HT-29 (cell line): ENCODE measurements at regions not wholly inside any gene's neighbourhood (a gene's known extent, or its start where the extent isn't known, plus 50 kb on each side); places are given as distances from the start of the nearest gene placed in this dataset.
"Not testable (repeated sequence)": the region's sequence is repeated elsewhere in the genome, so short reads cannot be mapped to it uniquely, and the experiment has no call there.

ENCODE experiments used
- DNase-seq: peaks from one replicate; pipeline ENCODE4 v3.0.0-alpha.2; 2015; ENCODE audit warnings: low spot score

DNA sequence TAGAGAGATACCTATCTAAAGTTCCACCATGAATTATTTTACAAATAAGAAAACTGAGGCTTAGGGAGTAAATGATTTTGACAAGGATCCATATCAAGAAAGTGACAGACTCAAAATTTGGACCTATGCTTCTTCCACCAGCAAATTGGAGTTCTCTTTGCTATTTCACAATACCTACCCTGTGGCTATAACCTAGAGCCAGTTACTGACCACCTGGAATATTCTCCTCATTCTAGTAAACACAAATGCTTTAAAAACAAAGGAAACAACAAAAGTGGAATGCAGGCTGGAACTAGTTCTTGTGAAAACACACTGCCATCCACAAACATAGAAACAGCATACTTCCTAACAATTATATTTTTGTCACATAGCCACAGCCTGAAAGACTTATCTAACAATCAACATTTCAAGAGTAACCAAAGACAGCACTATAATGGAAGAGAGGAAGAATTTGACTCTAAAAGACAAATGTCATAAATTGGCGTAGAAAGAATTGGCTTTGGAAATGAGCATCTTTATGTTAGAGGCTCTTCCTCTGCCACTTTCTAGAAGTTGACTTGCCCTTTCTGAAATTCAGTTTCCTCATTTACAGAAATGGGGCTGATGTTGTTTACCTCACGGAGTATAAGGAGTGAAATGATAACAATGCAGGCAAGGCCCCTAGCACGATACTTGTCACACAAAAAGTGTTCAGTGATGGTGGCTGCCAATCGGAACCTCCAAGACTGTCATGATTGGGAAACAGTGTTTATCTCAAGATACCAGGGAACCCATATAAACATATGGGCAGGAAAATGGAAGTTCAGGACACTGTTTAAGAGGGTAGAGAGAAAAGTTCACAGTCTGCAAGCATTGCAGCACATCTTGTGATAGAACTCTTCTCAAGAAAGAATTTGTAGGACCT is 138.6 kb upstream of the LGR5 start:
- DNase-seq: no peak

DNA sequence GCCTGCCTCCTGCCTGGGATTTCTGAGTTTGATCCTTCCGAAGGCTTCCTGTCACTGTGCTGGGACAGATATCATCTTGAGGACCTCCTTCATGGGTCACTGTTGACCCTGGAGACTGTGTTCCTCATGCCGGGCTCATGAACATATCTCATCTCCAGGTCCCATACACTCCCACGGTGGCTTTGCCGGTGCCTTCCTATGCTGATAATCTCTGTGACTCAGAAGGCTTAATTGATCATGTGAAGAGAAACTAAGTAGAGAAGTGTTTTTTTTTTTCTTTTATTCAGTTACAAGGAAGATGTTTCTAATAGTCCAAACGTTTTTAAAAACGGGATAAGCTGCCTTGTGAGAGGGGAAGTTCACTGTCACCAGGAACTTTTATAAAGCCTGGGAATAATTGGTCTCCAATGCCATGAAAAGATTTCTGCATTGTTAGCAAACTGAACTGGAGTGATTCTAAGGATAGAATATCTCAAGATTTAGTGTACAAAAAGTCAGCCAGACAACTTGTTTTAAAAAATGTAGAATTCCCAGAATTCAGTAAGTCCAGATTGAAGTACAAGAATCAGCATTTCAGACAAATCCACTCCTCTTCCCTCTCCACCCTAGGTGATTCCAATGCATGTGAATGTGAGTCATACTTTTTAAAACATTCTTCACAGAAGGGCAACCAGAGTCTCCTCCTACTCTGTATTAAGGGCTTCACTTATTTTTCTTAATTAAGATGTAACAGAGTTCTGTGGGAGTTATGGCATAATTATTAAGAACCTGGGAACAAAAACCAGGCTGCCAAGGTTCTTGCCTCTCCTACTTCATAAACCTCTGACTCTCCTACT is 139.8 kb upstream of the LGR5 start:
- peak; percentile 17 for DNase-seq

DNA sequence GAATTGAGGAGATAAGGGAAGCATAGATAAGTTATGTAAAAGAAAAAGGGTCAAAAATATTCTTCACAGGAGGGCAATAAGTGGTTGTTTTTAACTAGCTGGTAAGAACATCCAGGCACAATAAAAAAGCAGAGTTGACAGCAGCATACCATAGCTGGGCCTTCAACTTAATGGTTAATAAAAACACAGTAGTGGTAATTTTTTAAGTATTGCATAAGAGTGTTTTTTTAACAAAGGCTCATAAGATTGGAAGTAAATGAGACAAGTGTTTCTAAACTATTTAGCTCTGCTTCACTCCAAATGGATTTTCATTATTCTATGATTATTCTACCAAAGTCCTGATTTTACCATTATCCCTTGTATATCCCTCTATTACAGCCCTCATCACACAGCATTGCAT is 140.1 kb upstream of the TSPAN8 start:
- DNase-seq: no peak

DNA sequence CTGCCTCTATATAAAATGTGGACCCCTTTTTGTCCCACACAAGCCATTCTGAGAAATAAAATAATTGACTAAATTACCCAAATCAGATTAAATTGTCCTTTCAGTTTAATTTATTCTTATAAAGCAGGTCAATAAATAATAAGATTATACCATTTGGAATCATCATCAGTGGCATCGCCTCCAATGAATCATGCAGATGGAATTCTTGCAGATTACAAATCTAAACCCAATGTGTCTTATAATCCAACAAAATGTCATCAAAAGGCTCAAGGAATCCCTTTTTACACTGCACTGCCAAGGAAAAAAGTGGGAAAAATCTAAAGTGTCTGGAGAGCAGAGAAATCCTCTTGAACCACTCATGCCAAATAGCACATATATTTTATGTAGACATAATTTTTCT is 138.2 kb upstream of the TSPAN8 start:
- DNase-seq: no peak

DNA sequence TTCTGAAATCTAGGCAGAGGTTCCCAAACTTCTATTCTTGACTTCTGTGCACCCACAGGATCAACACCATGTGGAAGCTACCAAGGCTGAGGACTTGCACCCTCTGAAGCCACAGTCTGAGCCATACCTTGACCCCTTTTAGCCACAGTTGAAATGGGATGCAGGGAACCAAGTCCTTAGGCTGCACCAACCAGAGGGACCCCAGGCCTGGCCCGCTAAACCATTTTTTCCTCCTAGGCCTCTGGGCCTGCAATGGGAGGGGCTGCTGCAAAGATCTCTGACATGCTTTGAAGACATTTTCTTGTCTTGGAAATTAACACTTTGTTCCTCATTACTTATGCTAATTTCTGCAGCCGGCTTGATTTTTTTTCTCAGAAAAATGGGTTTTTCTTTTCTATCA is 133.9 kb upstream of the TSPAN8 start:
- DNase-seq: no peak

DNA sequence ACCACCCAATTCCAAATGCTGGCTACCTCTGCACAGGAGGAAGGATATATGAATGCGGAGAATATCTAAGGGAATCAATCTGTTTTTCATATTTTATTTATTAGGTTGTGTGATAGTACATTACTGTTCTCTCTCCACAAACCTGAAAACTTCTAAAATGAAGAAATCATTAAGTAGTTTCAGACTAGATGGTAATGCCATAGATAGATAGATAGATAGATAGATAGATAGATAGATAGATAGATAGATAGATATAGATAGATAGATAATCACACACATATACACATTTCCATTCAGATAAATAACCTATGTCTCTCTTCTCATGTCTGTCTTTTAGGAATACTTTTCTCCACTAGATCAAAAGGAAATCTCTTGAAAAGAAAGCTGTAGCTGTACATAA is 126.1 kb upstream of the TSPAN8 start:
- no peak for DNase-seq

DNA sequence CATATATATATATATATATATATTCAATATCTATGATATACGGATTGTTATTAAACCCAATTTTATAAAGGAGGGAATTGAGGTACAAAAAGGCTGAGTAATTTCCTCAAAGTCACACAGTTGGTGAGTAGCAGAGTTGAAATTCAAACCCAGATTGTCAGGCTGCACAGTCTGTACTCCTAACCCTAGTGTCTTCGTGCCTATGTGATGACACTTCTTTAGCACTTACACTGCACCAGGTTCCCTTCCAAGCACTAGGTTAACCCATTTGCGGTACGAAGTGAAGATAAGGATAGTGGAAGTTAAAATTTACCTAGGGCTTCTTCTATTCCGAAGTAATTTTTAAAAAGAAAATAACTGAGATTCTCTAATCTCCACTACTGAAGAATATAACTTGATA is 125.1 kb upstream of the TSPAN8 start:
- no peak for DNase-seq

DNA sequence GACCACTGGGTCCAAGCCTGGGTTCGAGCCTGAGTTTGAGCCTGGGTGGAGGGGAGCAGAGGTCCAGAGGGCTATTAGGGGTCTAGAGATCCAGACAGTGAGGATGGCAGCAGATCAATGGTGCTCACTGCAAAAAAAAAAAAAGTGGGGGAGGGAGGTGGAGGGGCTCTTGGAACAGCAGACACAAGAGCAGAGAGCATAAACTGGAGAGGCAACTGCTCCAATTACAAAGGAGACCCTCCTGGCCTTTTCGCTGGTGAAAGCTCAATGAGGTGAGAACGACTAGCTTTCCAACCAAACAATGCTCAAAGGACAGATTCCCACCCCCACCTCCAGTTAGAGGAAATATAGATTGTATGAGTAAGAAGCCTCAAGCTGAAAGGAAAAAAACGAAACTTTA is 124.2 kb upstream of the TSPAN8 start:
- DNase-seq: no peak

DNA sequence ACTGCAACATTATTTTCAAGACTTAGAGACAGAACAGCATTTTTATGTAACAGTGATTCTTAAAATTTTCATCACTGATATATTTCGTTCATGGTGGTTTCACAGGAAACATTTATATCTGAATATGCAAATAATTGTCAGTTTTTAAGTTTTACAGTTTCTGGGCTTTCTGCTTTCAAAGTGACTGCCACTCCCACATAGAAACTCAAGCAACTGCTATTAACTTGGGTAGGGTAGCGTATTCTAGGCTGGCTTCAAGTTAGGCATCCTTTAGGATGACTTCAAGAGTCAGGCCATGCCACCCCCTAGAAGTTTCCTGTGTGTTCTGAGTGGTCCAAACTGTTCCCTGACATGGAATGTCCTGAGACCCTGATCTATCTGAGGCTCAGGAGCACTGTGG is 123.6 kb upstream of the TSPAN8 start:
- no peak for DNase-seq

DNA sequence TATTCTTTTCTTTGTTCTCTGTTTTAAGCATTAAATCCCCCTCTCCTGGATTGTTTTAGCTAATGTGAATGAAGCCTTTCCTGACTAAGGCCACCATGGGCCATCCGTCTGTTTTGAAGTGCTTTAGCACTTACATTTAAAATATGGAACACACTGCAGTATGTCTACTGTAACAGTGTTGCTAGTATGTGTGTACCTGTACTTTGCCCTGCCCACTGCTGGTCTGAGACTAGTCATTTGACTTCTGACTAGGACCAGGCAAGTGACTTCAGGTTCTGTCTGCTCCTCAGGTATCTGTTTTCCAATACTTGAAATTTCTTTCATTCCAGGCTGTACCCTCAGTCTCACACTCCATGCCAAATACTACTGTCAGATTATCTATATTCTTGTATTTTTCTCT is 120.1 kb upstream of the TSPAN8 start:
- DNase-seq: no peak

DNA sequence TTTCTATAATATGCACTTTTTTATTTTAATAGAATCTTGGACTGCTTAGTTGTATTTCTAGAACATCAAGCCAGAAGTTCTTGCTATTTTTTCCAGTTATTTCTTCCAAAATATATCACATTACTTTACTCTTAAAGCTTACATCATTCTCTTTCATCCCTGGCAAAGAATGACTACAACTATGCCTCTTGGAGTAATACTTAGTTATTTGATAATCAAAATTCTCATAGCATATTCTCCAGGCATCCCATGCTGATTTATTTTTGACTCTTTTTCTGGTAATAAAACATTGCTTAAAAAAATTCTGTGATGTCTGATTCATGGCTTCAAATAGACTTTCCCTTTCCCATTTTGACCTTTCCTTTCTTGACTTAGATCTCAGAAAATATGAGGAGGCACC is 118.7 kb upstream of the TSPAN8 start:
- no peak for DNase-seq

DNA sequence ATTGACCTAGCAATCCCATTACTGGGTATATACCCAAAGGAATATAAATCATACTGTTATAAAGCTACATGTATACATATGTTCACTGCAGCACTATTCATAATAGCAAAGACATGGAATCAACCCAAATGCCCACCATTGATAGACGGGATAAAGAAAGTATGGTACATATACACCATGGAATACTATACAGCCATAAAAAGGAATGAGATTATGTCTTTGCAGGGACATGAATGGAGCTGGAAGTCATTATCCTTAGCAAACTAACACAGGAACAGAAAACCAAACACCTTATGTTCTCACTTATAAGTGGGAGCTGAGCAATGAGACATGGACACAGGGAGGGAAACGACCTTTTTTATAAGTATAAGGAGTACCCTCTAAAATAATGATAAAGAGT is 113.0 kb upstream of the TSPAN8 start:
- not testable (repeated sequence) for DNase-seq

DNA sequence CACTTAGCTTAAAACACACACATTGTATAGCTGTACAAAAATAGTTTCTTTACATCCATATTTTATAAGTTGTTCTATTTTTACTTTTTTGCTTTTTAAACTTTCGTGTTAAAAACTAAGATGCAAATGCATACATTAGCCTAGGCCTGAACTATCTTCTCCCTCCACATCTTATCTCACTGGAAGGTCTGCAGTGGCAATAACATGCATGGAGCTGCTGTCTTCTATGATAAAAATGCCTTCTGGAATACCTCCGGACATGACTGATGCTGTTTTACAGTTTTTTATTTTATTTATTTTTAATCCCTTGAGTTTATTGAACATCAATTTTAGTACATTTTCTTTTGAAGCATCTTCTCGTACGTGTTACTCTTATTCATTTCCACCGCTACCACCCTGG is 112.3 kb upstream of the TSPAN8 start:
- no peak for DNase-seq

DNA sequence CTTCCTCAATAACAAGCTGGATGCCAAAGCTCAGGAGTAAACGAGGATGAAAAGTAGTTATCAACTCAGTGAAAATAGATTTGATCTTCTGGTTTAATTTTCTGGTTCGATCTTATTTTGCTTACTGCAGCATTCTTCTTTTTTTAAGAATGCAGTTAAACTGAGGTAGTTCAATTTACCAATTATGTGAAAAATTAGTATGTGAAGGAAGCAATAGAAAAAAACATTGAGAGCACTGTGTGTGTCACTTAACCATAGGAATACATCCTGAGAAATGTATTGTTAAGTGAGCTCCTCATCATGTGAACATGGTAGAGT is 111.4 kb upstream of the TSPAN8 start:
- no peak for DNase-seq

DNA sequence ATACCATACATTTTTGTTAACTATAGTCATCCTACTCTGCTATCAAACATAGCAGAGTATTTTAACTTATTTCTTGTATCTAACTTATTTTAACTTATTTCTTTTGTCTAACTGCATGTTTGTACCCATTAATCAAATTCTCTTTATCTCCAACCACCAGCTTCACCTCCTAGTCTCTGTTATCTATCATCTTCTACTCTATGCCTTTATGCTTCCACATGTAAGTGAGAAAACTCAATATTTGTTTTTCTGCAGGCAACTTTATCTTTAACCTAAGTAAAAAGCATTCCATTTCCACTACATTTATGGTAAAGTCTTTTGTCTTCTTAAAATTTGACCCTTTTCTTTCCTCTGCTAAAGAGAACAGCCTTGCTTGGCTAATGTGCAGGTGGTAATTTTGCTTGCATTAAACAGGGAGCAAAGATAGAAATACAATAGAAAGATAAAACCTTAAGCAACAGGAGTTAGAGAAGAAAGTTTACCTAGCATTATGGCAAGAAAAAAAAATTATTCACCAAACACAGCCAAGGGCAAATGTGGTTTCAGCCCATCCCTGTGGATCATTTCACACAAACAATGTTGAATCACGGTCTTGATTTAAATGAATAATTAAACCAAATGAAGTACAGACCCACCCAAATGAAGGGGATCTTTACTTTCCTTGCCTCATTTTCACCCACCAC is 110.9 kb upstream of the TSPAN8 start:
- DNase-seq: no peak

DNA sequence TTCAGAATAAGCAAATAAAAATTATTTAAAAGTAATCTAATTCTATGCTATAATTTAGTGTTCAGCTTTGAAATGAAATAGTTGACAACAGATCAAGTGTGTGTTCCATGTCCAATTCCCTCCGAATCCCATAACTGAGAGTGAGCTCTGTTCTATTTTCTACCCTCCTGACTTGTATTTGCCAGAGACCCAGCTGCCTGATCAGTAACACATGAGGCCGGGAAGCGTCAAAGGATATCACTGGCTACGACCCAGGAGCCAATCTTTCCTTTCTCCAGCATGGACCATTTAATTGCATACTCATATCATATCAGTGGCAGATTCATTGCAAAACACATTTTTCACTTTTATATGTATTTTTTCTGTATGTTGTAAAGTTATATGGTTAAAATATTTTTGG is 108.8 kb upstream of the TSPAN8 start:
- DNase-seq: no peak

DNA sequence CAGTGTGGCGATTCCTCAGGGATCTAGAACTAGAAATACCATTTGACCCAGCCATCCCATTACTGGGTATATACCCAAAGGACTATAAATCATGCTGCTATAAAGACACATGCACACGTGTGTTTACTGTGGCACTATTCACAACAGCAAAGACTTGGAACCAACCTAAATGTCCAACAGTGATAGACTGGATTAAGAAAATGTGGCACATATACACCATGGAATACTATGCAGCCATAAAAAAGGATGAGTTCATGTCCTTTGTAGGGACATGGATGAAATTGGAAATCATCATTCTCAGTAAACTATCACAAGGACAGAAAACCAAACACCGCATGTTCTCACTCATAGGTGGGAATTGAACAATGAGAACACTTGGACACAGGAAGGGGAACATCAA is 107.9 kb upstream of the TSPAN8 start:
- DNase-seq: not testable (repeated sequence)

DNA sequence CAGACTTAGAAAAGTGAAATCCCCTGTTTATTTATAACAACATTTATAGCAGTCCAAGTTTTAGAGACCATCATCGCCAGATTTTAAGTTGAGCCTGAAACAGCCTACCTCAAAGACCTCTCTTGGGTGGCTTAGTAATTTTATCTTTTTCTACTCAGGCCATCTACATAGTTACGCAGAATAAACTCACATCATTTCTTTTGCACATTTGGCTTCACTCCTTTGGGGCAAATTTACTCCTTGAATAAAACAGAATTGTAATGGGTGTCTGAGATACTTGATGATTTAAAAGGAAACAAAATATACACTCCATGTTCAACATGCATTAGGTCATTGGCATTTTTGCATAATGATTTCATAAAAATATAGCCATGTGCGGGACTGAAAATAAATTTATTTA is 104.7 kb upstream of the TSPAN8 start:
- DNase-seq: no peak

DNA sequence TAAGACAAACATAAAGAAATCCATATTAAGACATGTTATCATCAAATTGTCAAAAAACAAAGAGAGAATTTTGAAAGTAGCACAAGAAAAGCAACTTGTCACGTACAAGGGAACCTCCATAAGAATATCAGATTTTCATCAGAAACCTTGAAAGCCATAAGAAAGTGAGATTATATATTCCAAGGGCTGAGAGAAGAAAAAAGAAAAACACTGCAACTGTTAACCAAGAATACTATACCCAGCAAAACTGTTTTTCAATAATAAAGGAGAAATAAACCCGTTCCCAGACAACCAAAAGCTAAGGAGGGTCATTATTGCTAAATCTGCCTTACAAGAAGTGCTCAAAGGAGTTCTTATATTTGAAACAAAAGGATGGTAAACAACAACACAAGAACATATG is 94.7 kb upstream of the TSPAN8 start:
- DNase-seq: no peak

DNA sequence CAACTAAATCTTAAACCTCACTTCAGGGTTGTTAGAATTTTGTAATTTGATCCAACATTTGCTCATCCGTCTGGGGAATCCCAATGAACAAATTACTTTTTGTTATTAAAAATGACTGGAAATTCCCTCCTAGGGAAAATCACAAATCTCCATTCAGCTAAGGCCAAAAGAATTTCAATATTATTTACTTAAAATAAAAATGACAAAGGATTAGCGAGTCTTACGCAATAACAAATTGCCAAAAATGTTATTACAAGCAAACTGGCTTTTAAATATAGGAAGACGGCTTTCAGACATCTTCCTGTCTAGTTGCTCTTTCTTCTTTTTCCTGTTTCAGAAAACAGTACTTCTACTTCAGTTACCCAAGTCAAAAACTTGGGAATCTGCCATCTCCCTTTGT is 92.4 kb upstream of the TSPAN8 start:
- DNase-seq: no peak

DNA sequence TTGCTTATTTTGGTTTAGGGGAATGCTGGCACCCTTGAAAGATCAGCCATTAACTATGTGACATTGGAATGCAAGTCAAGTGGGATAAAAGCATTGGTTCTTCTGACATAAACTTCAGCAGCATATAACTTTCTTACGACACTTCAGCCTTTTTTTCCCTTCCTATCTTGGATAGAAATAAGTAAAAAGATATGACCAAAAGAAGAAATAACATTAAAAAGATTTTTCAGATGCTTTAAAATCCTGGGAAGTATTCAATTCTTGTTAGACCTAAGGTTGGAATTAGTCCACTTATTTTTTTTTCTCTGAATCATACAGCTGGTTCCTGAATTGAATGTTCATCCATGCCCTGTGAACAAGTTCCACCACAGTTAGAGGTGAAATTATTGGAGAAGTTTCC is 85.6 kb upstream of the TSPAN8 start:
- no peak for DNase-seq

DNA sequence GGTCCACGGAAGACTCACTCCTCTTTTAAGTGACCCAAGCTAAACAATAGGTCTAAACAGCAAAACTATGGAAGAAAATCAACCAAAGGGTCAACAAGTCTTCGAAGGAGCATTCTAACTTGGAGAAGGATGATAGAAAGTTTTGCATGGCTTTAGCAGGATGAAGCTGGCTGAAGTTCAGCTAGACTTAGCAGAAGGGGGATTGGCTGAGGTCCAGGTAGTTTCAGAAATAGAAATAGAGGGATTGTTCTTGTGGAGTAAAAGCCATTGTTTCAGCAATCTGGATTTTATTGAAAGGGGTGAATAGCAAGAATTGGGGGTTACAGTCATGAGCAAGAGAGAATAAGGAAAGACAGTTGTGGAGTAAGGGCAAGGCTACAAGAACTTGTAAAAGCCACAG is 84.7 kb upstream of the TSPAN8 start:
- no peak for DNase-seq

DNA sequence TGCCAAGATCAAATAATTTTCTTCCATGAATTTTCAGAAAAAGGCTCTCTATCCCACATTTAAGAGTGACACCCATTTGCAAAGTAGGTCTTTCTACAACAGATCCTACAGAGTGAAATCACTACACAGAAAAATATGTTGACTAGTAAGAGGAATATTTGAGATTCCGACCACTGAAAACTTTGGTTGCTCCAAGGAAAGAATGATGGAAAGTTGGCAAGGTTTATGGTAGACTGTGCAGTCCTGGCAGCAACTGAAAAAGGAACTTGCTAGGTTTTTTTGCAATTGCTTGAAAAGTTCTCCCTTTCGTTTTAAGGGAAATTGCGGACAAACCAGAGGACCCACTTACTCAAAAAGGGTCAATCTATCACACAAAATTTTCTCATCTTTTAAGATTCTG is 83.1 kb upstream of the TSPAN8 start:
- no peak for DNase-seq
